Upper lobe of left lung (tissue), 4 donors: ENCODE measurements at regions not wholly inside any gene's neighbourhood (a gene's known extent, or its start where the extent isn't known, plus 50 kb on each side); places are given as distances from the start of the nearest gene placed in this dataset.

Experiments
- CTCF ChIP-seq, 6 experiments: fragments of 450-650 bp in 4 of 6; fragments of 200-600 bp in 2 of 6; sonication (generic) in 2 of 6; IDR thresholded peaks; one replicate each; pipeline ENCODE4 v1.5.1; 2016 to 2019; ENCODE audit warnings: antibody characterized with exemption in 6 of 6
- POLR2AphosphoS5 ChIP-seq, 2 donors: sonication (generic); formaldehyde crosslinking; IDR thresholded peaks; one replicate each; pipeline ENCODE4 v1.5.1; 2017; ENCODE audit warnings: antibody characterized with exemption in 2 of 2

- TF ChIP-seq CTCF (IDR thresholded peaks at IDR 0.05) (no peak), POLR2AphosphoS5 (IDR thresholded peaks at IDR 0.05) (no peak)
Measured at GRCh38 chrX:4572691-4573090, 859.2 kb upstream of the PRKX start.
